ENCODE measurements at regions not wholly inside any gene's neighbourhood (a gene's known extent, or its start where the extent isn't known, plus 50 kb on each side); places are given as distances from the start of the nearest gene placed in this dataset.

GRCh38 chr13:59587030-59587429 lies 576.7 kb downstream of the DIAPH3 start:
- no peak for TF ChIP-seq TAF1 (IDR thresholded peaks at IDR 0.05; ENCODE audit: low read depth, low read length)
- TF ChIP-seq POLR2AphosphoS5 (IDR thresholded peaks at IDR 0.05; ENCODE audit: low read depth, low read length), result no peak
- TF ChIP-seq POLR2A (IDR thresholded peaks at IDR 0.05; ENCODE audit: low read depth, low read length), result no peak
- TF ChIP-seq POU2F2 (IDR thresholded peaks at IDR 0.05; ENCODE audit: low read depth, low read length), result no peak
- no peak for TF ChIP-seq SPI1 (IDR thresholded peaks at IDR 0.05; ENCODE audit: low read depth, low read length)
- TF ChIP-seq PAX5 (IDR thresholded peaks at IDR 0.05; ENCODE audit: insufficient read depth, low read length, severe bottlenecking), result no peak

All from GM12891 (cell line).